Esophagus squamous epithelium (tissue), 5 donors: ENCODE measurements at regions not wholly inside any gene's neighbourhood (a gene's known extent, or its start where the extent isn't known, plus 50 kb on each side); places are given as distances from the start of the nearest gene placed in this dataset.
A peak's percentile ranks its signal among the peaks of the same experiment; 100 is the strongest.
"Not testable (repeated sequence)": the region's sequence is repeated elsewhere in the genome, so short reads cannot be mapped to it uniquely, and the experiment has no call there.

Experiments used
- DNase-seq: peaks from one replicate; lab custom pipeline; 2025; lab: John Stamatoyannopoulos, UW
- H3K27ac ChIP-seq, 4 donors: fragments of 200-600 bp; sonication (generic); one replicate each; pipeline ENCODE4 v1.5.1; 2016 to 2019; ENCODE audit warnings: mild to moderate bottlenecking in 1 of 4
- H3K27me3 ChIP-seq, 4 donors: fragments of 200-600 bp; sonication (generic); 1 replicate in 3 of 4; 2 replicates in 1 of 4; pipeline versions ENCODE4 v1.5.1 to v1.6.0; 2017 to 2021; ENCODE audit warnings: antibody characterized with exemption in 1 of 4
- H3K36me3 ChIP-seq, 3 donors: fragments of 200-600 bp; sonication (generic); one replicate each; pipeline ENCODE4 v1.5.1; 2016 to 2019
- H3K4me1 ChIP-seq, 3 donors: fragments of 200-600 bp; sonication (generic); one replicate each; pipeline ENCODE4 v1.5.1; 2017 to 2019
- H3K4me3 ChIP-seq, 4 donors: fragments of 200-600 bp; sonication (generic); 1 replicate in 3 of 4; 2 replicates in 1 of 4; pipeline ENCODE4 v1.5.1; 2016 to 2019; ENCODE audit warnings: mild to moderate bottlenecking in 2 of 4, moderate library complexity in 1 of 4
- H3K9me3 ChIP-seq, 3 donors: fragments of 200-600 bp; sonication (generic); one replicate each; pipeline ENCODE4 v1.5.1; 2016 to 2019
- CTCF ChIP-seq, 6 experiments: fragments of 450-650 bp in 4 of 6; fragments of 200-600 bp in 2 of 6; sonication (generic) in 2 of 6; IDR thresholded peaks; one replicate each; pipeline ENCODE4 v1.5.1; 2016 to 2019; ENCODE audit warnings: antibody characterized with exemption in 6 of 6, mild to moderate bottlenecking in 4 of 6, moderate library complexity in 4 of 6
- POLR2A ChIP-seq, 4 donors: fragments of 450-650 bp; IDR thresholded peaks; one replicate each; pipeline ENCODE4 v1.6.1; 2017; ENCODE audit warnings: antibody characterized with exemption in 4 of 4, mild to moderate bottlenecking in 4 of 4, moderate library complexity in 3 of 4
- WGBS, 2 donors: methylation state at CpG; one replicate each; pipeline ENCODE4 v1.1.5; 2018; 5-methylcytosine and 5-hydroxymethylcytosine counted together
- intact Hi-C: fragments of 100-400 bp; cut with DNase I; formaldehyde crosslinking; loops from one replicate; pipeline ENCODE4 v1.15.0; 2022
- donor health status: DM: yes; HTN: yes; CAD: no.

DNA sequence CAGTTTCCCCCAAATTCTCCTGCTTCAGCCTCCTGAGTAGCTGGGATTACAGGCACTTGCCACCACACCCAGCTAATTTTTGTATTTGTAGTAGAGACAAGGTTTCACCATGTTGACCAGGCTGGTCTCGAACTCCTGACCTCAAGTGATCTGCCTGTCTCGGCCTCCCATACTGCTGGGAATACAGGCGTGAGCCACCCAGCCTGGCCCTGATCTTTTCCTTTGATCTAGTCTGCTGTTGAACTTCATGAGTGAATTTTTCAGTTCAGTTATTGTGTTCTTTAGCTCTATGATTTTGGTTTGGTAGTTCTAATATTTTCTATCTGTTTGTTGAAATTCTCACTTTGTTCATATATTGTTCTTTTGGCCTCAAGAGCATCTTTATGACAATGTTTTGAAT, 83.4 kb upstream of the RAP2C start:
- intact Hi-C loops, H3K9me3 ChIP-seq, H3K27me3 ChIP-seq, H3K4me1 ChIP-seq, H3K4me3 ChIP-seq, H3K36me3 ChIP-seq, H3K27ac ChIP-seq, DNase-seq: not testable (repeated sequence)
- WGBS, 2 donors, result 75 to 100% methylated on average over 3 of the region's 3 CpGs

GRCh38 chrX:132294776-132295495, 75.7 kb upstream of the RAP2C start:
- TF ChIP-seq POLR2A (IDR thresholded peaks at IDR 0.05) (no peak), CTCF (IDR thresholded peaks at IDR 0.05) (no peak)
- H3K4me1 ChIP-seq, result no peaks in the 10 kb centered on the region
- no peak for DNase-seq
- H3K36me3 ChIP-seq, result no peaks in the 10 kb centered on the region
- H3K27ac ChIP-seq, result no peak overlapping the region
- intact Hi-C loops, result loop anchor here (10.0 kb wide), 1 partner anchor 320 kb away; no protein-coding TSS in a partner anchor
- H3K27me3 ChIP-seq, result no peaks in the 10 kb centered on the region
- H3K4me3 ChIP-seq, result no peak overlapping the region
- no peaks in the 10 kb centered on the region for H3K9me3 ChIP-seq
- 95 to 100% methylated on average over 2 of the region's 2 CpGs for WGBS, 2 donors

DNA sequence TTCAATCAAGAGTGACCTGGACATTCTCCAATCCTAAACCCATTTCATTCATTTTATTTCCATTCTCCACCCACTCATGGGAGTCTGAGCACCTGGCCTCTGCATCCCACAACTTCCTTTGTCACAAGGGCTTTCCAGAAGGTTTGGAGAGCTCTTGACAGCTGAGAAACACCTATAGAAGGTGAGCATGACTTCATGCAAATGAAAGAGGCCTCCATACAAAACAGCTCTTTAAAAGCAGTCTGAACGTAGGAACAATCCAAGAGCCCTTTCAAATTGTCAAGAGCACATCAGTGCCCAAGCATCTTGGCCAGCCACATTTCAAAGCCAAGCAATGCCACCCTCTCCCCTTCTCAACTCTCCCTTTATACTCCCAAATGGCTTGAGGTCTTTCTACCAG, 74.9 kb upstream of the RAP2C start:
- Histone ChIP-seq H3K9me3 (no peaks in the 10 kb centered on the region), H3K4me3 (no peak overlapping the region), H3K4me1 (no peaks in the 10 kb centered on the region), H3K27ac (no peak overlapping the region), H3K27me3 (no peaks in the 10 kb centered on the region), H3K36me3 (no peaks in the 10 kb centered on the region)
- 46 to 80% methylated on average over 1 of the region's 1 CpG for WGBS, 2 donors
- DNase-seq, result no peak
- no peak for TF ChIP-seq CTCF (IDR thresholded peaks at IDR 0.05)
- TF ChIP-seq POLR2A (IDR thresholded peaks at IDR 0.05), result no peak
- intact Hi-C loops, result loop anchor here (10.0 kb wide), 1 partner anchor 321 kb away; no protein-coding TSS in a partner anchor

DNA sequence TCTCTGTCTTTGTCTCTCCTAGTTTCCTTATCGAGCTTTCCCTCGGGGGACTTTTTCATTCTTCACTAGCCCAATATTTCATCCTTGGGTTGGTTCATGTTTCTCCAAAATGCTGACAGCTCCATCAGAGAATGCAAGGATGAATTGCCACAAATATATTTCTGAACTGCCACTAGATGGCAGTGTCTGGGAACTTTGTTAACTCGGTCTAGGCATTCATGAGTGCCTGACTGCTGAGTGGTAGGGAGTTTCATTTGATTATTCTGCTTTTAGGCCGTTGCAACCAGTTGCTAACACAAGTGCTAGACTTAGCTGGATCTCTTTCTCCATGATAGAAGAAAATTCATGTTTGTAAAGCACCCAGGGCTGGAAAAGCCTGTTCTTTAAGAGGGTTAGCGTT, 73.5 kb upstream of the RAP2C start:
- DNase-seq, result no peak
- H3K27ac ChIP-seq, result no peak overlapping the region
- H3K27me3 ChIP-seq, result no peaks in the 10 kb centered on the region
- H3K9me3 ChIP-seq, result no peaks in the 10 kb centered on the region
- no peak overlapping the region for H3K4me3 ChIP-seq
- H3K4me1 ChIP-seq, result no peaks in the 10 kb centered on the region
- intact Hi-C loops, result loop anchor here (10.0 kb wide), 1 partner anchor 322 kb away; no protein-coding TSS in a partner anchor
- TF ChIP-seq POLR2A (IDR thresholded peaks at IDR 0.05) (no peak), CTCF (IDR thresholded peaks at IDR 0.05) (peak; percentile 42 to 66 (median 58))
- 5 to 16% methylated on average over 4 to 5 of the region's 5 CpGs for WGBS, 2 donors
- H3K36me3 ChIP-seq, result no peaks in the 10 kb centered on the region

DNA sequence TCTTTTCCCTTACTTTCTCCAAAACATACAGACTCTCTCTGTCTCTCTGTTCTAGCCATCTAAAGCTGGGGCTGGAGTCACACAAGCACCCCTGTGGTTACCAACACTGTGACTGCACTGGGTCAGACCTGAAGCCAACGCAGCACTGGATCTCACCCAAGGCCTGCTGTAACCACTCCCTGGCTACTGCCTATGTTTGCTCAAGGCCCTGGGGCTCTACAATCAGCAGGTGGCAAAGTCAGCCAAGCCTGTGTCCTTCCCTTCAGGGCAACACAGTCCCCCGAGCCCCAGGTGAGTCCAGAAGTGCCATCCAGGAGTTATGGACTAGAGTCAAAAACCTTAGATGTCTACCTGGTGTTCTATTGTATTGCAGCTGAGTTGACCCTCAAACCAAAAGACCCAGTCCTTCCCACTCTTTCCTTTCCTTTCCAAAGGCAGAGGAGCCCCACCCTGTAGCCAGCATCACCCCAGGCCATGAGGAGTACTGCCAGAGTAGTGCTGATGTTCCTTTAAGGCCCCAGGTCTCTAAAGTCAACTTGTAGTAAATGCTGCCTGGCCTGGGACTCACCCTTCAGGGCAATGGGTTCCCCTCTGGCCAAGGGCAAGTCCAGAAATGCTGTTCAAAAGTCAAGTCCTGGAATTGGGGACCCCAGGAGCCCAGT, 58.8 kb upstream of the RAP2C start:
- Histone ChIP-seq H3K4me3 (no peak overlapping the region), H3K36me3 (no peaks in the 10 kb centered on the region), H3K4me1 (peaks cover 0 to 13% (median 0%) of the 10 kb centered on the region in 3 donors), H3K9me3 (no peaks in the 10 kb centered on the region), H3K27me3 (no peaks in the 10 kb centered on the region), H3K27ac (no peak overlapping the region)
- TF ChIP-seq POLR2A (IDR thresholded peaks at IDR 0.05) (no peak), CTCF (IDR thresholded peaks at IDR 0.05) (no peak)
- 17 to 63% methylated on average over 1 to 2 of the region's 2 CpGs for WGBS, 2 donors
- intact Hi-C loops, result no loop called here
- DNase-seq, result no peak
